HCT116 (cell line): ENCODE measurements at regions not wholly inside any gene's neighbourhood (a gene's known extent, or its start where the extent isn't known, plus 50 kb on each side); places are given as distances from the start of the nearest gene placed in this dataset.

Experiments used
- JUND ChIP-seq: IDR thresholded peaks from 2 replicates; pipeline ENCODE4 v1.6.1; 2012
- POLR2A ChIP-seq: IDR thresholded peaks from 2 replicates; pipeline ENCODE4 v1.7.0; 2011; ENCODE audit warnings: borderline replicate concordance; ENCODE audit not compliant: insufficient read depth, insufficient read length; ENCODE audit errors: extremely low read depth
- POLR2AphosphoS5 ChIP-seq: IDR thresholded peaks from 2 replicates; pipeline ENCODE4 v1.6.1; 2011; ENCODE audit warnings: mild to moderate bottlenecking, low read depth, low read length, moderate library complexity
- TF ChIP-seq, protein P1 (sequence below), 3 experiments: fragments of 200-600 bp in 1 of 3; sonication (generic) in 1 of 3; IDR thresholded peaks in 2 of 3; conservative IDR thresholded peaks in 1 of 3; 2 replicates each; pipeline ENCODE4 v1.5.1; 2012 to 2017; ENCODE audit warnings: low read depth in 2 of 3, low read length in 2 of 3, antibody characterized with exemption in 1 of 3, borderline replicate concordance in 1 of 3, control low read depth in 1 of 3, mild to moderate bottlenecking in 1 of 3, mixed read lengths in 1 of 3, mixed run types in 1 of 3, moderate library complexity in 1 of 3; ENCODE audit not compliant: insufficient read depth in 1 of 3

DNA sequence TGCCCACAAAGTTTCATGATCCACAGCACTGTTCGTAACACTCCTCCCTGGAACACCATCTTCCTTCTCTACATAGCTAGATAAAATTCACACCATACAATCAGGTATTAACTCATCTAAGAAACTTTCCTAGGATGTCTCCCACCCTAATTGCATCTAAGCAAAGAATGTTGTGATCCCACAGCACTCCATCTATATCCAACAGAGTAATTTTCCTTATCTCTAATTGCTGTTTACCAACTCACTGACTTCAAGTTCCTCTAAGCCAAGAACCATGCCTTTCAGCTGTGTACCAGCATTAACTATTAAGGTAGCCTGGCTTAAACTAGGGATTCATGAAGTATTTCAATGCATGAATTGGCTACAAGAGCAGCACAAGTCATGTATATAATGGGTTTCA, 114.2 kb downstream of the SIPA1L2 start:
- TF ChIP-seq POLR2AphosphoS5 (no peak), POLR2A (no peak), JUND (no peak)
- TF ChIP-seq, protein P1, sequence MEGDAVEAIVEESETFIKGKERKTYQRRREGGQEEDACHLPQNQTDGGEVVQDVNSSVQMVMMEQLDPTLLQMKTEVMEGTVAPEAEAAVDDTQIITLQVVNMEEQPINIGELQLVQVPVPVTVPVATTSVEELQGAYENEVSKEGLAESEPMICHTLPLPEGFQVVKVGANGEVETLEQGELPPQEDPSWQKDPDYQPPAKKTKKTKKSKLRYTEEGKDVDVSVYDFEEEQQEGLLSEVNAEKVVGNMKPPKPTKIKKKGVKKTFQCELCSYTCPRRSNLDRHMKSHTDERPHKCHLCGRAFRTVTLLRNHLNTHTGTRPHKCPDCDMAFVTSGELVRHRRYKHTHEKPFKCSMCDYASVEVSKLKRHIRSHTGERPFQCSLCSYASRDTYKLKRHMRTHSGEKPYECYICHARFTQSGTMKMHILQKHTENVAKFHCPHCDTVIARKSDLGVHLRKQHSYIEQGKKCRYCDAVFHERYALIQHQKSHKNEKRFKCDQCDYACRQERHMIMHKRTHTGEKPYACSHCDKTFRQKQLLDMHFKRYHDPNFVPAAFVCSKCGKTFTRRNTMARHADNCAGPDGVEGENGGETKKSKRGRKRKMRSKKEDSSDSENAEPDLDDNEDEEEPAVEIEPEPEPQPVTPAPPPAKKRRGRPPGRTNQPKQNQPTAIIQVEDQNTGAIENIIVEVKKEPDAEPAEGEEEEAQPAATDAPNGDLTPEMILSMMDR (IDR thresholded peaks at IDR 0.05 in 2 of 3, conservative IDR thresholded peaks at IDR 0.05 in 1 of 3; ENCODE audit: borderline replicate concordance in 1 of 3, insufficient read depth in 1 of 3, low read depth in 2 of 3, low read length in 2 of 3) = no peak
